Panc1 (cell line): ENCODE measurements at regions not wholly inside any gene's neighbourhood (a gene's known extent, or its start where the extent isn't known, plus 50 kb on each side); places are given as distances from the start of the nearest gene placed in this dataset.
"Not testable (repeated sequence)": the region's sequence is repeated elsewhere in the genome, so short reads cannot be mapped to it uniquely, and the experiment has no call there.

Source experiments
- CTCF ChIP-seq: fragments of 450-650 bp; IDR thresholded peaks from 2 replicates; pipeline ENCODE4 v1.5.1; 2017; ENCODE audit warnings: mild to moderate bottlenecking
- POLR2AphosphoS5 ChIP-seq: IDR thresholded peaks from 2 replicates; pipeline ENCODE4 v1.6.1; 2012; ENCODE audit warnings: mild to moderate bottlenecking, low read depth, low read length, moderate library complexity
- REST ChIP-seq, 2 experiments: IDR thresholded peaks; 2 replicates each; pipeline ENCODE4 v1.6.1; 2011 to 2012; ENCODE audit warnings: low read depth in 2 of 2, control low read depth in 1 of 2, low read length in 1 of 2, mild to moderate bottlenecking in 1 of 2, moderate library complexity in 1 of 2; ENCODE audit not compliant: insufficient read depth in 1 of 2
- SIN3A ChIP-seq: IDR thresholded peaks from 2 replicates; pipeline ENCODE4 v1.6.1; 2012; ENCODE audit warnings: low read depth, mild to moderate bottlenecking, low read length, moderate library complexity, borderline replicate concordance; ENCODE audit not compliant: insufficient read depth
- TCF7L2 ChIP-seq: IDR thresholded peaks from 2 replicates; pipeline ENCODE4 v1.6.1; 2011; ENCODE audit warnings: mild to moderate bottlenecking, low read depth, low read length, inconsistent platforms

- TF ChIP-seq CTCF; POLR2AphosphoS5; TCF7L2; REST (IDR thresholded peaks at IDR 0.05; ENCODE audit: insufficient read depth in 1 of 2, low read depth in 2 of 2, low read length in 1 of 2); SIN3A: not testable (repeated sequence)
These were observed 99.5 kb upstream of the TCF21 start for GRCh38 chr6:133789449-133789848.
